K562 (cell line): ENCODE measurements at regions not wholly inside any gene's neighbourhood (a gene's known extent, or its start where the extent isn't known, plus 50 kb on each side); places are given as distances from the start of the nearest gene placed in this dataset.
A peak's percentile ranks its signal among the peaks of the same experiment; 100 is the strongest.

Experiments used
- ATAC-seq: fragments of 200-7000 bp; cut with Tn5 transposase; 3 replicates; pipeline ENCODE4 v1.9.1; 2020; ENCODE audit warnings: moderate library complexity
- BruUV-seq: library from RNA; stranded (reverse); fragments of 400-500 nt; replicated peaks from 2 replicates; lab custom pipeline; 2021; lab: Mats Ljungman, UMichigan
- CTCF ChIA-PET: fragments of 300-600 bp; formaldehyde crosslinking; extraction: SDS; loops from one replicate; lab custom pipeline; 2021; ENCODE audit warnings: low intra/inter-chr PET ratio; lab: Yijun Ruan, JAX
- POLR2A ChIA-PET: fragments of 300-600, 350-650 bp; sonication (Branson Sonifier 250); formaldehyde crosslinking; extraction: SDS; loops from one replicate; lab custom pipeline; 2021; ENCODE audit warnings: antibody characterized with exemption, inconsistent platforms; lab: Yijun Ruan, JAX
- DNase-seq, 4 experiments: peaks; one replicate each; pipeline versions ENCODE4 v3.0.0 to v3.0.0-alpha.2; 2011 to 2018; ENCODE audit warnings: low spot score in 3 of 4, mixed read lengths in 3 of 4; ENCODE audit errors: extremely low read depth in 1 of 4
- FAIRE-seq: peaks from 2 replicates; lab custom pipeline; 2011; peaks lifted over from hg19 to GRCh38; lab: Jason Lieb, UNC
- H2AFZ ChIP-seq: 2 replicates; pipeline ENCODE4 v1.6.0; 2011; ENCODE audit warnings: low read depth, low read length, control low read depth, inconsistent platforms
- H3K27ac ChIP-seq: fragments of 200-600 bp; 3 replicates; pipeline ENCODE4 v1.8.0; 2011; ENCODE audit warnings: low read depth, mild to moderate bottlenecking, control low read depth, inconsistent platforms, low read length, moderate library complexity, mixed read lengths; ENCODE audit errors: extremely low read depth
- H3K27me3 ChIP-seq, 2 experiments: fragments of 300-600 bp in 1 of 2; 2 replicates in 1 of 2; 3 replicates in 1 of 2; pipeline versions ENCODE4 v1.6.0 to v1.8.0; 2011; ENCODE audit warnings: inconsistent platforms in 2 of 2, low read length in 2 of 2, mild to moderate bottlenecking in 1 of 2, mixed read lengths in 1 of 2, moderate library complexity in 1 of 2; ENCODE audit not compliant: control insufficient read depth in 2 of 2, insufficient read depth in 2 of 2
- H3K36me3 ChIP-seq: fragments of 300-600 bp; 3 replicates; pipeline ENCODE4 v1.8.0; 2011; ENCODE audit warnings: mild to moderate bottlenecking, low read length, inconsistent platforms; ENCODE audit not compliant: control insufficient read depth, insufficient read depth
- H3K4me1 ChIP-seq, 2 experiments: fragments of 200-600 bp in 1 of 2; replicated peaks in 1 of 2; 2 replicates in 1 of 2; 3 replicates in 1 of 2; pipeline versions ENCODE4 v1.5.1 to v1.8.0; 2011; ENCODE audit warnings: inconsistent platforms in 2 of 2, low read length in 2 of 2, mild to moderate bottlenecking in 1 of 2, mixed read lengths in 1 of 2, moderate library complexity in 1 of 2; ENCODE audit not compliant: control insufficient read depth in 2 of 2, insufficient read depth in 2 of 2
- H3K4me2 ChIP-seq: 2 replicates; pipeline ENCODE4 v1.6.1; 2011; ENCODE audit warnings: low read length, control low read depth, inconsistent platforms, mixed read lengths; ENCODE audit not compliant: insufficient read depth
- H3K4me3 ChIP-seq: fragments of 200-600 bp; sonication (generic), shearing (Covaris generic); 2 replicates; pipeline ENCODE4 v1.5.1; 2016; ENCODE audit warnings: control low read depth, inconsistent platforms
- H3K79me2 ChIP-seq: fragments of 200-600 bp; 3 replicates; pipeline ENCODE4 v1.8.0; 2011; ENCODE audit warnings: low read length, inconsistent platforms; ENCODE audit not compliant: control insufficient read depth, insufficient read depth
- H3K9ac ChIP-seq, 2 experiments: 2 replicates each; pipeline versions ENCODE4 v1.6.0 to v1.6.1; 2011; ENCODE audit warnings: low read depth in 2 of 2, low read length in 2 of 2, control low read depth in 1 of 2, inconsistent platforms in 1 of 2, mild to moderate bottlenecking in 1 of 2, mixed read lengths in 1 of 2; ENCODE audit not compliant: insufficient read depth in 1 of 2
- H3K9me1 ChIP-seq: one replicate; pipeline ENCODE4 v1.6.0; 2011; ENCODE audit warnings: inconsistent platforms, mild to moderate bottlenecking, low read length, moderate library complexity; ENCODE audit not compliant: control insufficient read depth, insufficient read depth
- H3K9me3 ChIP-seq: replicated peaks from 2 replicates; pipeline ENCODE4 v1.5.1; 2011; ENCODE audit warnings: low read depth, low read length, inconsistent platforms; ENCODE audit not compliant: control insufficient read depth, insufficient read depth
- H4K20me1 ChIP-seq: replicated peaks from 2 replicates; pipeline ENCODE4 v1.6.1; 2011; ENCODE audit warnings: low read length, inconsistent platforms, mixed read lengths; ENCODE audit not compliant: control insufficient read depth, insufficient read depth
- CBFA2T2 ChIP-seq: fragments of 450-650 bp; conservative IDR thresholded peaks from 2 replicates; pipeline ENCODE4 v1.6.1; 2017; ENCODE audit warnings: mild to moderate bottlenecking
- CBFA2T3 ChIP-seq: fragments of 450-650 bp; IDR thresholded peaks from 2 replicates; pipeline ENCODE4 v1.6.1; 2017
- L3MBTL2 ChIP-seq: fragments of 450-650 bp; IDR thresholded peaks from 2 replicates; pipeline ENCODE4 v1.6.1; 2016; ENCODE audit warnings: mild to moderate bottlenecking, moderate library complexity
- NEUROD1 ChIP-seq: fragments of 150-350 bp; IDR thresholded peaks from 2 replicates; pipeline ENCODE4 v1.6.1; 2014; ENCODE audit warnings: borderline replicate concordance, low read length, low read depth; ENCODE audit not compliant: partially characterized antibody
- RBM14 ChIP-seq: fragments of 200-400 bp; formaldehyde crosslinking; IDR thresholded peaks from 2 replicates; pipeline ENCODE4 v1.6.1; 2018; ENCODE audit warnings: low read depth, mild to moderate bottlenecking, low read length, moderate library complexity, borderline replicate concordance; ENCODE audit not compliant: insufficient read depth
- ZFPM2 ChIP-seq: fragments of 250-450 bp; sonication (Bioruptor Pico); IDR thresholded peaks from 2 replicates; pipeline ENCODE4 v1.5.1; 2022; ENCODE audit warnings: mild to moderate bottlenecking
- ZNF79 ChIP-seq: fragments of 250-450 bp; sonication (Bioruptor Pico); IDR thresholded peaks from 2 replicates; pipeline ENCODE4 v1.4.0; 2020; ENCODE audit warnings: low read depth, mild to moderate bottlenecking, moderate library complexity
- WGBS: fragments of 100-300 bp; shearing (Covaris generic); methylation state at CpG from one replicate; pipeline ENCODE4 v1.1.6; 2016; ENCODE audit warnings: low coverage, mixed read lengths; ENCODE audit not compliant: insufficient coverage; ENCODE audit errors: missing lambda C conversion rate; 5-methylcytosine and 5-hydroxymethylcytosine counted together
- in situ Hi-C: fragments of 300-500 bp; cut with MboI; formaldehyde crosslinking; loops from 4 replicates; pipeline ENCODE4 v1.15.0; 2018; ENCODE audit warnings: inconsistent platforms, mixed read lengths
- intact Hi-C: fragments of 100-400 bp; cut with micrococcal nuclease; formaldehyde crosslinking; loops from 2 replicates; pipeline ENCODE4 v1.14.2; 2022
- TF ChIP-seq, protein P1 (sequence below), 2 experiments: fragments of 450-650 bp; IDR thresholded peaks; 2 replicates each; pipeline ENCODE4 v1.6.1; 2016; ENCODE audit warnings: mild to moderate bottlenecking in 2 of 2, borderline replicate concordance in 1 of 2, low read depth in 1 of 2, moderate library complexity in 1 of 2

DNA sequence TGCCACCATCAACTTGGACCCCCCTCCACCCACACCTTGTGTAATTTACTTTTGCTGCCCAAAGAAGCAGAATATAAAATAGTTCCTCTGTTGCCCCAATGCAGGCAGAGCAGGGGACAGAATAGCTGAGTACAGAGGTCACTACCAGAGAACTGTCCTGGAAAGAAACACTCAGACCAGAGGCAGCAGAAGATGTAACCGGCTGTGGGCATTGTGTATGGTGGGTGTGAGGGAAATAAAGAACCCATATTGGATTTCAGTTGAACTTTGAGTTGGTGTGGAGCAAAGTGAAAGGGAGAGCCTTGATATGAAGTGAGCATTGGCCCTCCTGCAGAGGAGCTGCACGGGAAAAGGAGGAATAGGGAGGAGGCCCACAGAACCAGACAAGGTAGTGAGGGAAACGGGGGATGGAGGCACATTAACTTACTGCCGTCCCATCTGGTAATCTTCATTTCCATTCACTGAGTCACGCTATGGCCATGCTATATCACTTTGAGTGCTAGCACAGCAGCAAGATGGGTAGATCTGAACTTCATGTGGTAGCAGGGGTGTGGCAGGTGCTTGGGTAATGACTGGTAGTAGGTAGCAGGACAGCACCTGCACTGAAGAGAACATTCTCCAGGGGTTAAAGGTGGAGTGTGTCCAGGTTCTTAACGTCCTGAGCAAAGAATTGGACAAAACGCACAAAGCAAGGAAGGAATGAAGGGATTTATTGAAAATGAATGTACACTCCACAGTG lies 56.3 kb upstream of the FBXO28 start:
- no peak overlapping the region for H3K4me3 ChIP-seq
- FAIRE-seq: no peak
- H3K9ac ChIP-seq: no peak overlapping the region
- TF ChIP-seq ZNF79 (CRISPR knock-in tag): no peak
- TF ChIP-seq CBFA2T2: 0 out of 2 replicates have a peak, but pooled peaks have one; percentile 7
- no peak for TF ChIP-seq RBM14
- no peak for TF ChIP-seq NEUROD1
- TF ChIP-seq, protein P1, sequence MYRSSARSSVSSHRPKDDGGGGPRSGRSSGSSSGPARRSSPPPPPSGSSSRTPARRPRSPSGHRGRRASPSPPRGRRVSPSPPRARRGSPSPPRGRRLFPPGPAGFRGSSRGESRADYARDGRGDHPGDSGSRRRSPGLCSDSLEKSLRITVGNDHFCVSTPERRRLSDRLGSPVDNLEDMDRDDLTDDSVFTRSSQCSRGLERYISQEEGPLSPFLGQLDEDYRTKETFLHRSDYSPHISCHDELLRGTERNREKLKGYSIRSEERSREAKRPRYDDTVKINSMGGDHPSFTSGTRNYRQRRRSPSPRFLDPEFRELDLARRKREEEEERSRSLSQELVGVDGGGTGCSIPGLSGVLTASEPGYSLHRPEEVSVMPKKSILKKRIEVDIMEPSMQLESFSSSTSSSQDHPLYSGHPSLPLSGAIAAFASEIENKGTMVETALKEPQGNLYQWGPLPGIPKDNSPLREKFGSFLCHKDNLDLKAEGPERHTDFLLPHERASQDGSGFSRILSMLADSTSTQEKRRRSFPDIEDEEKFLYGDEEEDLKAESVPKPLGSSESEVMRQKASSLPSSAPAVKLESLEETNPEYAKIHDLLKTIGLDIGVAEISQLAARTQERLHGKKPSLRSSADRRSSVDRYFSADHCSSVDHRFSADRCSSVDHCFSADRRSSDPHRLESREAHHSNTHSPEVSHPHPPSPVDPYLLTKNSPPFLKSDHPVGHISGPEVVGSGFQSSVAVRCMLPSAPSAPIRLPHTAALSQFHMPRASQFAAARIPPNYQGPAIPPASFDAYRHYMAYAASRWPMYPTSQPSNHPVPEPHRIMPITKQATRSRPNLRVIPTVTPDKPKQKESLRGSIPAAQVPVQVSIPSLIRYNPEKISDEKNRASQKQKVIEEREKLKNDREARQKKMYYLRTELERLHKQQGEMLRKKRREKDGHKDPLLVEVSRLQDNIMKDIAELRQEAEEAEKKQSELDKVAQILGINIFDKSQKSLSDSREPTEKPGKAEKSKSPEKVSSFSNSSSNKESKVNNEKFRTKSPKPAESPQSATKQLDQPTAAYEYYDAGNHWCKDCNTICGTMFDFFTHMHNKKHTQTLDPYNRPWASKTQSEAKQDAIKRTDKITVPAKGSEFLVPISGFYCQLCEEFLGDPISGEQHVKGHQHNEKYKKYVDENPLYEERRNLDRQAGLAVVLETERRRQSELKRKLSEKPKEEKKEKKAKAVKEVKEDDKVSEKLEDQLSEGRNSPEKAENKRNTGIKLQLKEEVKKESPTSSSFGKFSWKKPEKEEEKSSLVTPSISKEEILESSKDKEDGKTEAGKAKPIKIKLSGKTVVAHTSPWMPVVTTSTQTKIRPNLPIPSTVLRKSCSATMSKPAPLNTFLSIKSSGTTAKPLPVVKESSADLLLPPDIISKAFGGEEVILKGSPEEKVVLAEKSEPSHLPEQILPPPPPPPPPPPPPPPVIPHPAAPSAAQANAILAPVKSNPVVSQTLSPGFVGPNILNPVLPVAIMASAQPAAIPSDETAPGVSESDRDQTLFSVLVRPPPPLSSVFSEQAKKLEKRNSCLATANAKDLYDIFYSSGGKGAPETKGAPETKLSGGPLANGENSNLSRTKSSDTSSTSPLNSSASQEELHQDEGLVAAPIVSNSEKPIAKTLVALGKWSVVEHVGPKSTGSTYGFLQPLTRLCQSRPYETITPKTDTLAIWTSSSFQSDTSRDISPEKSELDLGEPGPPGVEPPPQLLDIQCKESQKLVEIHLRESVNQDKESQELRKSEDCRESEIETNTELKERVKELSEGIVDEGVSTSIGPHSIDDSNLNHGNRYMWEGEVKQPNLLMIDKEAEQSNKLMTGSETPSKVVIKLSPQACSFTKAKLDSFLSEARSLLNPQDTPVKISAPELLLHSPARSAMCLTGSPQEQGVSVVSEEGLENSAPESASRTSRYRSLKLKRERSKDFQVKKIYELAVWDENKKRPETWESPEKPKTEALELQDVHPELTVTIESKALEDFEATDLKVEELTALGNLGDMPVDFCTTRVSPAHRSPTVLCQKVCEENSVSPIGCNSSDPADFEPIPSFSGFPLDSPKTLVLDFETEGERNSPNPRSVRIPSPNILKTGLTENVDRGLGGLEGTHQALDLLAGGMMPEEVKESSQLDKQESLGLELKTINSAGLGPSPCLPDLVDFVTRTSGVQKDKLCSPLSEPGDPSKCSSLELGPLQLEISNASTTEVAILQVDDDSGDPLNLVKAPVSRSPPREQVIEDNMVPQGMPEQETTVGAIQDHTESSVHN (IDR thresholded peaks at IDR 0.05; ENCODE audit: borderline replicate concordance in 1 of 2, low read depth in 1 of 2): no peak
- no peak for TF ChIP-seq ZFPM2 (CRISPR knock-in tag)
- TF ChIP-seq L3MBTL2: no peak
- peak; percentile 43 for TF ChIP-seq CBFA2T3
- TF ChIP-seq, all 486 proteins: peak for 2
- Histone ChIP-seq H3K27me3 (no peaks in the 10 kb centered on the region), H3K36me3 (no peaks in the 10 kb centered on the region), H3K27ac (no peak overlapping the region), H3K9me3 (peaks cover 8% of the 10 kb centered on the region; the same call in 1 of the 2 replicates), H2AFZ (peak overlapping the region; percentile 53), H3K9me1 (no peaks in the 10 kb centered on the region), H3K79me2 (no peaks in the 10 kb centered on the region), H3K4me2 (no peak overlapping the region; the same call in 1 of the 2 replicates), H4K20me1 (no peaks in the 10 kb centered on the region), H3K4me1 (peaks cover 4 to 6% of the 10 kb centered on the region in 2 experiments; a peak in 3 of 5 replicates)
- no TSS peak for BruUV-seq
- in situ Hi-C loops: loop anchor here (10.0 kb wide), 1 partner anchor 503 kb away; no protein-coding TSS in a partner anchor
- ChIA-PET POLR2A (interaction anchor here (0.7 kb wide), 1 partner anchor 644 kb away, joined by 3 read pairs; no protein-coding TSS in a partner anchor), CTCF (no interaction called here)
- intact Hi-C loops: no loop called here
- ATAC-seq: no peak; the same call in 2 of the 3 replicates
- DNase-seq: no peak
- 20% methylated on average over 7 of the region's 7 CpGs for WGBS
